NCI-H187 (cell line): ENCODE measurements at regions not wholly inside any gene's neighbourhood (a gene's known extent, or its start where the extent isn't known, plus 50 kb on each side); places are given as distances from the start of the nearest gene placed in this dataset.
A peak's percentile ranks its signal among the peaks of the same experiment; 100 is the strongest.
"Not testable (repeated sequence)": the region's sequence is repeated elsewhere in the genome, so short reads cannot be mapped to it uniquely, and the experiment has no call there.

ENCODE experiments used
- DNase-seq, 2 experiments: peaks; one replicate each; lab custom pipeline; 2025; lab: John Stamatoyannopoulos, UW

GRCh38 chr14:103232031-103232808 lies 101.8 kb upstream of the EIF5 start:
- no peak for DNase-seq

- no peak for DNase-seq
Measured at GRCh38 chr14:103232831-103233319, 101.2 kb upstream of the EIF5 start.

GRCh38 chr14:103233328-103233727 lies 100.7 kb upstream of the EIF5 start:
- no peak for DNase-seq

- not testable (repeated sequence) for DNase-seq
Measured at GRCh38 chr14:103234826-103235225, 99.2 kb upstream of the EIF5 start.

GRCh38 chr14:103235506-103235905 lies 98.5 kb upstream of the EIF5 start:
- DNase-seq: not testable (repeated sequence)

- DNase-seq: no peak
Measured at GRCh38 chr14:103239751-103240150, 94.3 kb upstream of the EIF5 start.

- no peak for DNase-seq
Measured at GRCh38 chr14:103241531-103241930, 92.5 kb upstream of the EIF5 start.

- DNase-seq: no peak
Measured at GRCh38 chr14:103243764-103244737, 90.0 kb upstream of the EIF5 start.

GRCh38 chr14:103245624-103246031 lies 88.4 kb upstream of the EIF5 start:
- not testable (repeated sequence) for DNase-seq

- no peak for DNase-seq
Measured at GRCh38 chr14:103246070-103246469, 88.0 kb upstream of the EIF5 start.

- no peak for DNase-seq
Measured at GRCh38 chr14:103247169-103247606, 86.8 kb upstream of the EIF5 start.

- no peak for DNase-seq
Measured at GRCh38 chr14:103250181-103250580, 83.9 kb upstream of the EIF5 start.

- DNase-seq: no peak
Measured at GRCh38 chr14:103250874-103251273, 83.2 kb upstream of the EIF5 start.

- no peak for DNase-seq
Measured at GRCh38 chr14:103255555-103255954, 78.5 kb upstream of the EIF5 start.

GRCh38 chr14:103256406-103256805 lies 77.6 kb upstream of the EIF5 start:
- DNase-seq: no peak

- DNase-seq: no peak
Measured at GRCh38 chr14:103257211-103257962, 76.7 kb upstream of the EIF5 start.

- no peak for DNase-seq
Measured at GRCh38 chr14:103258211-103258610, 75.8 kb upstream of the EIF5 start.

- DNase-seq: no peak
Measured at GRCh38 chr14:103259184-103259583, 74.9 kb upstream of the EIF5 start.

- peak in 1 of 2 experiments; percentile 27 for DNase-seq
Measured at GRCh38 chr14:103259801-103260628, 74.0 kb upstream of the EIF5 start.

- DNase-seq: peak in 1 of 2 experiments; percentile 87
Measured at GRCh38 chr14:103260629-103261124, 73.4 kb upstream of the EIF5 start.
